WTC11 (cell line): ENCODE measurements at regions not wholly inside any gene's neighbourhood (a gene's known extent, or its start where the extent isn't known, plus 50 kb on each side); places are given as distances from the start of the nearest gene placed in this dataset.

ENCODE experiments used
- ATAC-seq: fragments of 200-7000 bp; cut with Tn5 transposase; 2 replicates; pipeline ENCODE4 v1.10.0; 2021; ENCODE audit warnings: mild to moderate bottlenecking, moderate library complexity
- CTCF ChIA-PET: fragments of 300-600 bp; sonication (Branson Sonifier 250); formaldehyde crosslinking; loops from one replicate; lab custom pipeline; 2021; ENCODE audit warnings: antibody characterized with exemption; lab: Charles Lee
- POLR2A ChIA-PET: fragments of 350-600 bp; sonication (Branson Sonifier 250); formaldehyde crosslinking; loops from one replicate; lab custom pipeline; 2021; ENCODE audit warnings: antibody characterized with exemption; lab: Charles Lee
- DNase-seq: peaks from one replicate; pipeline ENCODE4 v3.0.0; 2021; ENCODE audit warnings: low spot score
- H3K27ac Mint-ChIP-seq: 2 replicates; pipeline ENCODE4 v1.8.0; 2021; ENCODE audit warnings: mixed read lengths
- H3K27me3 Mint-ChIP-seq: 2 replicates; pipeline ENCODE4 v1.8.0; 2021; ENCODE audit warnings: low read depth, mild to moderate bottlenecking, moderate library complexity, mixed read lengths
- H3K36me3 Mint-ChIP-seq: 2 replicates; pipeline ENCODE4 v1.8.0; 2021; ENCODE audit warnings: mixed read lengths
- H3K4me1 Mint-ChIP-seq: 2 replicates; pipeline ENCODE4 v1.8.0; 2022; ENCODE audit warnings: mixed read lengths
- H3K4me3 Mint-ChIP-seq: 2 replicates; pipeline ENCODE4 v1.8.0; 2021; ENCODE audit warnings: mild to moderate bottlenecking, moderate library complexity, mixed read lengths
- H3K9me3 Mint-ChIP-seq: 2 replicates; pipeline ENCODE4 v1.8.0; 2021; ENCODE audit warnings: mixed read lengths
- ARID4B ChIP-seq: sonication (generic); formaldehyde crosslinking; IDR thresholded peaks from 2 replicates; pipeline ENCODE4 v1.8.0; 2023; ENCODE audit warnings: missing genetic modification reagents, mild to moderate bottlenecking, borderline replicate concordance
- ELF4 ChIP-seq: sonication (generic); formaldehyde crosslinking; IDR thresholded peaks from 2 replicates; pipeline ENCODE4 v1.8.1; 2022; ENCODE audit warnings: low read depth, mild to moderate bottlenecking, moderate library complexity, missing genetic modification reagents
- ETV6 ChIP-seq: sonication (generic); formaldehyde crosslinking; IDR thresholded peaks from 2 replicates; pipeline ENCODE4 v1.8.1; 2022; ENCODE audit warnings: mild to moderate bottlenecking, missing genetic modification reagents
- GTF2I ChIP-seq: fragments of 250-450 bp; sonication (Bioruptor Pico); conservative IDR thresholded peaks from 2 replicates; pipeline ENCODE4 v1.4.0; 2021; ENCODE audit warnings: mild to moderate bottlenecking
- NFE2L1 ChIP-seq: sonication (generic); formaldehyde crosslinking; IDR thresholded peaks from 2 replicates; pipeline ENCODE4 v1.8.1; 2023; ENCODE audit warnings: missing genetic modification reagents
- NR2C2 ChIP-seq: sonication (generic); formaldehyde crosslinking; IDR thresholded peaks from 2 replicates; pipeline ENCODE4 v1.8.0; 2022; ENCODE audit warnings: mild to moderate bottlenecking, missing genetic modification reagents
- RELA ChIP-seq: sonication (generic); formaldehyde crosslinking; IDR thresholded peaks from 2 replicates; pipeline ENCODE4 v1.8.1; 2022; ENCODE audit warnings: missing genetic modification reagents, mild to moderate bottlenecking, borderline replicate concordance
- TEAD4 ChIP-seq: sonication (generic); formaldehyde crosslinking; IDR thresholded peaks from 2 replicates; pipeline ENCODE4 v1.8.0; 2022; ENCODE audit warnings: mild to moderate bottlenecking, missing genetic modification reagents
- ZBTB21 ChIP-seq: sonication (generic); formaldehyde crosslinking; IDR thresholded peaks from 2 replicates; pipeline ENCODE4 v1.8.1; 2023; ENCODE audit warnings: mild to moderate bottlenecking, missing genetic modification reagents, borderline replicate concordance
- ZMAT4 ChIP-seq: fragments of 250-450 bp; sonication (Bioruptor Pico); IDR thresholded peaks from 2 replicates; pipeline ENCODE4 v1.9.0; 2021; ENCODE audit warnings: mild to moderate bottlenecking
- ZNF396 ChIP-seq: fragments of 250-450 bp; sonication (Bioruptor Pico); IDR thresholded peaks from 2 replicates; pipeline ENCODE4 v1.8.0; 2021; ENCODE audit warnings: mild to moderate bottlenecking, moderate library complexity, borderline replicate concordance
- ZNF532 ChIP-seq: fragments of 250-450 bp; sonication (Bioruptor Pico); IDR thresholded peaks from 2 replicates; pipeline ENCODE4 v1.9.0; 2021; ENCODE audit warnings: mild to moderate bottlenecking, borderline replicate concordance
- TF ChIP-seq, protein P1 (sequence below): sonication (generic); formaldehyde crosslinking; IDR thresholded peaks from 2 replicates; pipeline ENCODE4 v1.8.1; 2023; ENCODE audit warnings: mild to moderate bottlenecking, missing genetic modification reagents

DNA sequence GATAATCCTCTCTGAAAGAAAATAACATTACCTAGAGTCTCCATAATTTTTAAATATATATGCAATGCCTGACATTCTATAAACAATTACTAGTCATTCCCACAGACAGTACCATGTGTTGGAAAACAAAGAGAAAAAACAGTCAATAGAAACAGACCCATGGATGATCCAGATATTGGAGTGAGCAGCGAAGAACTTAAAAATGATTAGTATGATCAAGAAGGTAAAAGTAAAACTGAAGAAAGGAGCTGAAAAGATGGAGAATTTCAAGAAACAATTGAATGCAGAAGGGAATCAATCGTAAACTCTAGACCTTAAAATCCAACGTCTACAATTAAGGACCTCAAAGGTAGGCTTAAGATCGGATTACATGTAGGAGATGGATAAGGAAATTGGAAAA lies 330.6 kb downstream of the SHANK2 start:
- Mint-ChIP-seq H3K36me3 (peaks cover 55% of the 10 kb centered on the region), H3K27me3 (peaks cover 9% of the 10 kb centered on the region; the same call in 1 of the 2 replicates), H3K27ac (no peak overlapping the region), H3K4me1 (peaks cover 8% of the 10 kb centered on the region), H3K4me3 (no peak overlapping the region), H3K9me3 (peaks cover 50% of the 10 kb centered on the region)
- DNase-seq (no peak), ATAC-seq (no peak)
- ChIA-PET CTCF (no interaction called here), POLR2A (interaction anchor here (0.6 kb wide), 1 partner anchor 12 kb away, joined by 4 read pairs; no protein-coding TSS in a partner anchor)
- TF ChIP-seq ZBTB21 (CRISPR knock-in tag), result no peak
- TF ChIP-seq ZNF532 (CRISPR knock-in tag), result no peak
- no peak for TF ChIP-seq RELA (CRISPR knock-in tag)
- TF ChIP-seq ELF4, result no peak
- TF ChIP-seq, protein P1, sequence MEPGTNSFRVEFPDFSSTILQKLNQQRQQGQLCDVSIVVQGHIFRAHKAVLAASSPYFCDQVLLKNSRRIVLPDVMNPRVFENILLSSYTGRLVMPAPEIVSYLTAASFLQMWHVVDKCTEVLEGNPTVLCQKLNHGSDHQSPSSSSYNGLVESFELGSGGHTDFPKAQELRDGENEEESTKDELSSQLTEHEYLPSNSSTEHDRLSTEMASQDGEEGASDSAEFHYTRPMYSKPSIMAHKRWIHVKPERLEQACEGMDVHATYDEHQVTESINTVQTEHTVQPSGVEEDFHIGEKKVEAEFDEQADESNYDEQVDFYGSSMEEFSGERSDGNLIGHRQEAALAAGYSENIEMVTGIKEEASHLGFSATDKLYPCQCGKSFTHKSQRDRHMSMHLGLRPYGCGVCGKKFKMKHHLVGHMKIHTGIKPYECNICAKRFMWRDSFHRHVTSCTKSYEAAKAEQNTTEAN (CRISPR knock-in tag), result no peak
- TF ChIP-seq ZNF396 (CRISPR knock-in tag), result no peak

DNA sequence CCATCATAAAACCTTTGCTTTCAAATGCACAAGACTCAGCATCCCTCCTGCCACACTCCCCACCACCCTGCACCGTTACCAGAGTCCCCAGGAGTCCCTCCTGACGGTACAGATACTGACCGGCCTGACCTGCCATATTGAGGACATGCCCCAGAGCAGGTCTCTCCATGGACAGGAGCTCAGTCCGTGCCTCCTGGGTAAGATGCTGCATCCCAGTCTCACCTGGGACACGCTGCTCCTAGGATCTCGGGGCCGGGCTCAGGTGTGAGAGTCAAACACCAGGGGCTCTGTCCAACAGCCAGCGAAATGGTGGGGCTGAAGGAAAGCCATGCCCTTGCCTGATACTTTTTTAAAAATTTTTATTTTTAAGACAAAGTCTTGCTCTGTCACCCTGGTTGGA lies 328.3 kb downstream of the SHANK2 start:
- Mint-ChIP-seq H3K4me1 (peaks cover 27% of the 10 kb centered on the region), H3K36me3 (peaks cover 44% of the 10 kb centered on the region), H3K4me3 (no peak overlapping the region), H3K9me3 (peaks cover 43% of the 10 kb centered on the region), H3K27me3 (peaks cover 9% of the 10 kb centered on the region; the same call in 1 of the 2 replicates), H3K27ac (no peak overlapping the region)
- POLR2A ChIA-PET, result no interaction called here
- TF ChIP-seq NR2C2 (CRISPR knock-in tag) (no peak), ARID4B (CRISPR knock-in tag) (no peak), TEAD4 (CRISPR knock-in tag) (no peak), GTF2I (CRISPR knock-in tag) (no peak), ETV6 (CRISPR knock-in tag) (no peak)
- CTCF ChIA-PET, result interaction anchor here (0.5 kb wide), 1 partner anchor 50 kb away, joined by 3 read pairs; no protein-coding TSS in a partner anchor
- no peak for ATAC-seq
- DNase-seq, result no peak

DNA sequence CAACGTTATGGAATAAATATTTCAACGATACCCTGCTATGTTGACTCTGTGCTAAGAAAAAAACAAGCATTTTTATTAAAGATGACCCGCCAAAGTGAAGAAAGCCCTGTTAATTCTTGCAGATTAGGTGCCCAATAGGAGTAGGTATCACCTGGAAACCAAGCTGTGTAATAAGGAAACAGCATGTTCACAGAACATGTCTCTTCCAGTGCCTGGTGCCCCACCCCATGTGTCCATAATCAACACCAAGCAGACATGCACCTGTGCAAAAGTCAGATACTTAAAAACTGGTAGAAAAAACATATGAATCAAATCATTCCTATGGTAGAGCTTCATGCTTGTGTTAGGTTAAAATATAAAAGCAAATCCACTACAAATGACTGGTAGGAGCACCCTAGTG lies 327.1 kb downstream of the SHANK2 start:
- ATAC-seq (no peak), DNase-seq (no peak)
- Mint-ChIP-seq H3K36me3 (peaks cover 47% of the 10 kb centered on the region), H3K4me1 (peaks cover 28% of the 10 kb centered on the region), H3K27ac (no peak overlapping the region), H3K27me3 (peaks cover 9% of the 10 kb centered on the region; the same call in 1 of the 2 replicates), H3K4me3 (no peak overlapping the region), H3K9me3 (peaks cover 48% of the 10 kb centered on the region)
- CTCF ChIA-PET, result interaction anchor here (1.2 kb wide), 1 partner anchor 9 kb away, joined by 3 read pairs; no protein-coding TSS in a partner anchor
- POLR2A ChIA-PET, result no interaction called here
- no peak for TF ChIP-seq ZBTB21 (CRISPR knock-in tag)
- no peak for TF ChIP-seq NFE2L1
- TF ChIP-seq ZMAT4 (CRISPR knock-in tag), result no peak
- TF ChIP-seq ZNF532 (CRISPR knock-in tag), result no peak
